ENCODE measurements at regions not wholly inside any gene's neighbourhood (a gene's known extent, or its start where the extent isn't known, plus 50 kb on each side); places are given as distances from the start of the nearest gene placed in this dataset.
A peak's percentile ranks its signal among the peaks of the same experiment; 100 is the strongest.

DNA sequence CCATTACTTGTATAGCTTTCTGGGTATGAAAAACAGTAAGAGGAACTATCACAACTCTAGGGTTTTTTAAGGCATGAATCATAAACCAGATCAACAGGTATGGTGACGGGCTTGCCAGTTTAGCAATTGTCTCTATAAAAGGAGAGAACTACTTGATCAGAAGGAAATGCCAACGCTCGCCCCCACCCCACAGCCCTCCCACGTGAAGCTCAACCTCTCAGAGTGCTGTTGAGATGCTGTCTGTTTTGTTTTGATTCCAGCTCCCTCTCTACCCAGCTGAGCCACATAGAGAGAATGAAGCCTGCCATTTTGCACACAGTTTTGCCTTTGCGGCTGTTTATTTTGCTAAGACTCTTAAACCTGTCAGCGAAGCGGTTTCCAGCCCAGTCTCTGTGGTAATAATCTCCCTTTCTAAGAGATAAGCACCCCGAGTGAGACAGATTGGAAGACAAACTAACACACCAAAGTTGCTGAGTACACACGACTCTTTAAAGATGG is 257.9 kb upstream of the ANKRD55 start:
- TF ChIP-seq SMC3 (conservative IDR thresholded peaks at IDR 0.05; ENCODE audit: insufficient read depth, low read depth, low read length) (no peak), ZBTB1 (CRISPR knock-in tag; IDR thresholded peaks at IDR 0.05; ENCODE audit: borderline replicate concordance, low read depth) (peak; percentile 60; the same call in 1 of the 2 replicates)

Data from K562 (cell line).